ENCODE measurements at regions not wholly inside any gene's neighbourhood (a gene's known extent, or its start where the extent isn't known, plus 50 kb on each side); places are given as distances from the start of the nearest gene placed in this dataset.

DNA sequence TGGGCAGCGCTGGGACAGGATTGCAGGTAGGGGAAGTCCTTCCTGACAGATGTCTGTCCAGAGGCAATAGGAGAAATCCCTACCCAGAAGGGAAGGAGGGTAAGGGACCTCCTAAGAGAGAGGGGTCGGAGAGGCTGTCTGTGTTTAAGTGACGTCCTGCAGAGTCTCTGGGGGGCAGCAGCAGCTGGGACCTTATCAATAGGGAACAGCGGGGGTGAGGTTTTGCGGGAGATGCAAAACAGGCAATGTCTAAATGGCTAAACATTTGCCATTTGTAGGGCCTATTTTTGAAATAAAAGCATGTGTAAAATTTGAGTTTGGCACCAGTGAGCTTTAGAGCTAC is 108.7 kb upstream of the HS6ST1 start:
- no peak overlapping the region for H3K27ac Mint-ChIP-seq
- no peaks in the 10 kb centered on the region for H3K36me3 Mint-ChIP-seq
- DNase-seq: no peak
- H3K4me3 Mint-ChIP-seq: no peak overlapping the region
- peaks cover 22% of the 10 kb centered on the region for H3K27me3 Mint-ChIP-seq
- H3K9me3 Mint-ChIP-seq: peaks cover 9% of the 10 kb centered on the region
- no peaks in the 10 kb centered on the region for H3K4me1 Mint-ChIP-seq

DNA sequence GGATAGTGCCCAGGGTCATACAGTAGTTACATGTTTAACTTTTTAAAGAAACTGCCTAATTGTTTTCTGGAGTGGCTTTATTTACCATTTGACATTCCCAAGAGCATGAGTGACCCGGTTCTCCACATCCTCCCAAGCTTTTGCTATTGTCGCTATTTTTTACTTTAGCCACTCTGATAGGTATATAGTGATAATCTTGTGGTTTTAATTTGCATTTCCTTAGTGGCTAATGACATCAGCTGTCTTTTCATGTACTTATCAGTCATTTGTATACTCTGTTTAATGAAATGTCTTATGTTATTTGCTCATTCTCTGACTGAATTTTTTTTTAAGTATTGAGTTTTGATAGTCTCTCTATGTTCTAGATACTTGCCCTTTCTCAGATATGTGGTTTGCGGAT is 109.7 kb upstream of the HS6ST1 start:
- Mint-ChIP-seq H3K27ac (no peak overlapping the region), H3K27me3 (peaks cover 25% of the 10 kb centered on the region), H3K4me3 (no peak overlapping the region), H3K36me3 (no peaks in the 10 kb centered on the region), H3K9me3 (peaks cover 11% of the 10 kb centered on the region), H3K4me1 (no peaks in the 10 kb centered on the region)
- DNase-seq: no peak

GRCh38 chr2:128432423-128432822 is 113.8 kb upstream of the HS6ST1 start:
- Mint-ChIP-seq H3K4me3 (no peak overlapping the region), H3K36me3 (no peaks in the 10 kb centered on the region), H3K4me1 (no peaks in the 10 kb centered on the region), H3K27ac (no peak overlapping the region), H3K27me3 (peaks cover 25% of the 10 kb centered on the region), H3K9me3 (peaks cover 11% of the 10 kb centered on the region)
- DNase-seq: no peak

GRCh38 chr2:128433911-128434550 is 115.4 kb upstream of the HS6ST1 start:
- Mint-ChIP-seq H3K36me3 (no peaks in the 10 kb centered on the region), H3K4me1 (no peaks in the 10 kb centered on the region), H3K27me3 (peaks cover 20% of the 10 kb centered on the region), H3K9me3 (peaks cover 11% of the 10 kb centered on the region), H3K27ac (no peak overlapping the region), H3K4me3 (no peak overlapping the region)
- DNase-seq: no peak

- H3K4me3 Mint-ChIP-seq: no peak overlapping the region
- no peaks in the 10 kb centered on the region for H3K36me3 Mint-ChIP-seq
- no peak for DNase-seq
Observed at GRCh38 chr2:128435576-128436478, 117.2 kb upstream of the HS6ST1 start.

GRCh38 chr2:128436479-128437203 is 118.0 kb upstream of the HS6ST1 start:
- Mint-ChIP-seq H3K36me3 (no peaks in the 10 kb centered on the region), H3K4me1 (no peaks in the 10 kb centered on the region), H3K4me3 (no peak overlapping the region), H3K9me3 (peaks cover 2% of the 10 kb centered on the region), H3K27ac (no peak overlapping the region), H3K27me3 (peaks cover 4% of the 10 kb centered on the region)
- no peak for DNase-seq

More at GRCh38 chr2:128435576-128436478, 117.2 kb upstream of the HS6ST1 start:
- no peaks in the 10 kb centered on the region for H3K4me1 Mint-ChIP-seq
- peaks cover 2% of the 10 kb centered on the region for H3K9me3 Mint-ChIP-seq
- peaks cover 4% of the 10 kb centered on the region for H3K27me3 Mint-ChIP-seq
- H3K27ac Mint-ChIP-seq: no peak overlapping the region

GRCh38 chr2:128437204-128437565 is 118.5 kb upstream of the HS6ST1 start:
- Mint-ChIP-seq H3K4me3 (no peak overlapping the region), H3K27ac (no peak overlapping the region), H3K36me3 (no peaks in the 10 kb centered on the region), H3K27me3 (peaks cover 4% of the 10 kb centered on the region), H3K4me1 (no peaks in the 10 kb centered on the region), H3K9me3 (peaks cover 2% of the 10 kb centered on the region)
- DNase-seq: no peak

- no peaks in the 10 kb centered on the region for H3K36me3 Mint-ChIP-seq
- H3K9me3 Mint-ChIP-seq: no peaks in the 10 kb centered on the region
- peaks cover 2% of the 10 kb centered on the region for H3K4me1 Mint-ChIP-seq
- H3K4me3 Mint-ChIP-seq: no peak overlapping the region
- no peak for DNase-seq
- H3K27me3 Mint-ChIP-seq: no peaks in the 10 kb centered on the region
- no peak overlapping the region for H3K27ac Mint-ChIP-seq
Observed at GRCh38 chr2:128438091-128438490, 119.4 kb upstream of the HS6ST1 start.

GRCh38 chr2:128438586-128438985 is 119.9 kb upstream of the HS6ST1 start:
- no peaks in the 10 kb centered on the region for H3K9me3 Mint-ChIP-seq
- no peak for DNase-seq
- H3K36me3 Mint-ChIP-seq: no peaks in the 10 kb centered on the region
- no peak overlapping the region for H3K27ac Mint-ChIP-seq
- H3K4me3 Mint-ChIP-seq: no peak overlapping the region
- peaks cover 2% of the 10 kb centered on the region for H3K4me1 Mint-ChIP-seq
- no peaks in the 10 kb centered on the region for H3K27me3 Mint-ChIP-seq

DNA sequence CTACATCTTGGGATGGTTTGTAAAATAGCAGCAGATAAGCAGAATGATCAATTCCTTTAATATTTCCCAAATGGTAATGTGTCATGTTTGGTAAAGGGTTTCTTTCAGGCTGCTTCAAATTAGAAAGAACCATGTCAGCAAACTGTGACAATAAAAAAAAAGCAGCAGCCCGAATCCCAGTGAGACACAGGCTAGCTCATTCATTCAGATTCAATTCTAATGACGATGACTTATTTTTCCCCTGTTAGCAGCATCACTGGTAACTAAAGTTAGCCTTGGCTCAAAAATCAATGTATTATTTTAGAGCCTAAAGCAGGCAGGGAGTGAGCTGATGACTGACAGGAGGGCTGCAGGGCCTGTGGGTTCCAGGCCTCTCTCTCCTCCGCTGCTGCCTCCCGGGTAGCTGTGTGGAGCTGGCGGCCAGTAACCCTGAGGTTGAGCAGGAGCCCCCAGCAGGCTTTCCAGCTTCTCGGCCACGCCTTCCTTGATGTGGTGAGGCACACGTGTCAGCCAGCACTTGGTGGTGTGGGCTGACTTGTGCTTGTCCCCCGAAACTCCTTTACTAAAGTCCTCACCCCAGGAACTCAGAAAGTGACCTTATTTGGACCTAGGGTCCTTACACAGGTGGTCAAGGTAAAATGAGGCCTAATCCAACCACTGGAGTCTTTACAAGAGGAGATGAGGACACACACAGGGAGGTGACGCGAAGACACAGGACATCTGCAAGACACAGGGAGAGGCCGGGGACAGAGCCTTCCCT is 120.5 kb upstream of the HS6ST1 start:
- Mint-ChIP-seq H3K36me3 (no peaks in the 10 kb centered on the region), H3K27me3 (peaks cover 1% of the 10 kb centered on the region), H3K4me1 (peaks cover 2% of the 10 kb centered on the region), H3K9me3 (no peaks in the 10 kb centered on the region), H3K27ac (no peak overlapping the region), H3K4me3 (no peak overlapping the region)
- DNase-seq: no peak

- H3K27me3 Mint-ChIP-seq: peaks cover 3% of the 10 kb centered on the region
- no peaks in the 10 kb centered on the region for H3K9me3 Mint-ChIP-seq
- no peak overlapping the region for H3K4me3 Mint-ChIP-seq
- peaks cover 2% of the 10 kb centered on the region for H3K4me1 Mint-ChIP-seq
- no peak overlapping the region for H3K27ac Mint-ChIP-seq
- H3K36me3 Mint-ChIP-seq: no peaks in the 10 kb centered on the region
- no peak for DNase-seq
Observed at GRCh38 chr2:128439791-128440665, 121.4 kb upstream of the HS6ST1 start.

DNA sequence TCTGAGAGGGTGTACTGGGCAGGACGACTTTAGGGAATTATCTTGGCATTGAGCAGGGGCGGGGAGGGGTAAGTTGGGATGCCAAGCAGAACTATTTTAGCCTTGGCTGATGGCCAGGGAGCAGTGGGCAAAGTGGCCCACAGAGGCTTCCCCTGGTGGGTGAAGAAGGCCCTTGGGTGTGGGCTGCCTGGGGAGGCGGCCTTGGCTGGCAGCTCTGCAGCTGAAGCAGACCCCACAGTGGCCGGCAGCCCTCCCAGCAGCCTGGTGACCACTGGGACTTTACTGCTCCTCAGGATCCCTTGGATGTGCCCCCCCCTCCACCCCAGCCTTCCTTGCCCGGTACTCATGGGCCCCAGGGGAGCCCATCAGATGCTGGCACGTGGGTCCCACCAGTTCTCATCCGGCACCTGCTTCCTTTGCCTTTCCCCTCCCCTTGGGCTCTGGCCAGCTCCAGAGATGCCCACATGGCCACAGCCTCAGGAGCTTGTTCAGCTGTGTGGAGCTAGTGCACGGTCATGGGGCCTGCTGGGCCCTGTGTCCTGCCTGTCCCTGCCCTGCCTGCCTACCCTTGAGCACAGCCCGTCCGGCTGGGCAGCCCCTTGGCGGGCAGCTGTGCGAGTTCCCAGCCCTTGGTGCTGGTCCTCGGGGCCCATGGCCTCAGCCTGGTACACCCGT is 122.1 kb upstream of the HS6ST1 start:
- Mint-ChIP-seq H3K27ac (no peak overlapping the region), H3K9me3 (no peaks in the 10 kb centered on the region), H3K4me3 (no peak overlapping the region), H3K27me3 (peaks cover 3% of the 10 kb centered on the region), H3K36me3 (no peaks in the 10 kb centered on the region), H3K4me1 (peaks cover 2% of the 10 kb centered on the region)
- DNase-seq: no peak

DNA sequence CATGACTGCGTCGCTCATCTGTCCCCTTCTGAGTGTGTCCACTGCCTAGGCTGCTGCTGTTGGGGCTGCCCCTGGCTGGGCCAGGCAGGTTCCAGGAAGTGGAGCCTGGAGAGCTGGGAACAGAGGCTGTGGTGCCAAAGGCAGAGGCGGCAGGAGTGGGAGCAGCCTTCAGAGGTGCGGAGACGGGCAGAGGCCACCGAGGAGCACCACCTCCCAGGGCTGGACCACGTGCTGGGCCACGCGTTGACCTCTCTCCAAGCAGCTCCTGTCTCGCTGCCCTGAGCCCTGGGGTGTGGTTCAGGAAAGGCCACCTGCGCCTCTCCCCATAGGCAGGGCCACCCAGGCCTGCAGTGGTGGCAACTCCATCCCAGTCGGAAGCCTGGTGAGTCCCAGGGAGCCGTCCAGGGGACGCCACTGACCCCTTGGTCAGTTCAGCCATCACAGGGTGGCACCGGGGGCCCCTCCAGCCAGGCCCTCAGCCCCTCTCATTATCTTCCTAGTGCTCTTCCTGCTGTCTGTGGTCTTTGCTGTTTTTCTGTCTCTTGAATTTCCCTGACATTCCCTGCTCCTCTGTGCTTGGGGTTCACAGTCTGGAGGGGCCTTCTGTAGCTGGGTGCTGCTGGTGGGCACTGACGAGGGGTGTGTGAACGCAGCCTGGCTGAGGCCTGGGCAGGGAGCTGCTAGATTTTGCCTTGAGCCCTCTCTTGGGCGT is 122.8 kb upstream of the HS6ST1 start:
- Mint-ChIP-seq H3K27me3 (peaks cover 3% of the 10 kb centered on the region), H3K27ac (no peak overlapping the region), H3K36me3 (no peaks in the 10 kb centered on the region), H3K4me1 (peaks cover 2% of the 10 kb centered on the region), H3K9me3 (no peaks in the 10 kb centered on the region), H3K4me3 (no peak overlapping the region)
- no peak for DNase-seq

Measured in activated naive CD8-positive, alpha-beta T cell treated with anti-CD3 and anti-CD28 coated beads for 36 hours (primary cell).